ENCODE measurements at regions not wholly inside any gene's neighbourhood (a gene's known extent, or its start where the extent isn't known, plus 50 kb on each side); places are given as distances from the start of the nearest gene placed in this dataset.

GRCh38 chr12:90074086-90074485 is 365.4 kb upstream of the ATP2B1 start:
- TF ChIP-seq CTCF (IDR thresholded peaks at IDR 0.05) (no peak), POLR2A (IDR thresholded peaks at IDR 0.05) (no peak)
